HG03039 (cell line): ENCODE measurements at regions not wholly inside any gene's neighbourhood (a gene's known extent, or its start where the extent isn't known, plus 50 kb on each side); places are given as distances from the start of the nearest gene placed in this dataset.

Experiments used
- ATAC-seq: cut with Tn5 transposase; IDR thresholded peaks from one replicate; pipeline ENCODE4 v1.9.1; 2021; ENCODE audit warnings: mild to moderate bottlenecking, moderate library complexity; ENCODE audit not compliant: unreplicated experiment

GRCh38 chr7:91515961-91516360, 251.7 kb downstream of the FZD1 start:
- no peak for ATAC-seq

GRCh38 chr7:91517201-91517785, 253.1 kb downstream of the FZD1 start:
- no peak for ATAC-seq

GRCh38 chr7:91518058-91518457, 253.8 kb downstream of the FZD1 start:
- ATAC-seq, result no peak

- ATAC-seq, result no peak
Observed at GRCh38 chr7:91519241-91520158, 255.3 kb downstream of the FZD1 start.

- no peak for ATAC-seq
Observed at GRCh38 chr7:91520645-91521044, 256.4 kb downstream of the FZD1 start.

- ATAC-seq, result no peak
Observed at GRCh38 chr7:91526404-91526803, 262.2 kb downstream of the FZD1 start.

GRCh38 chr7:91527460-91527859, 263.2 kb downstream of the FZD1 start:
- no peak for ATAC-seq

GRCh38 chr7:91533996-91534395, 269.8 kb downstream of the FZD1 start:
- no peak for ATAC-seq

- ATAC-seq, result no peak
Observed at GRCh38 chr7:91537260-91538152, 273.3 kb downstream of the FZD1 start.

- no peak for ATAC-seq
Observed at GRCh38 chr7:91541641-91542040, 277.4 kb downstream of the FZD1 start.

- no peak for ATAC-seq
Observed at GRCh38 chr7:91543646-91544045, 279.4 kb downstream of the FZD1 start.

GRCh38 chr7:91549878-91550277, 285.6 kb downstream of the FZD1 start:
- ATAC-seq, result no peak

- ATAC-seq, result no peak
Observed at GRCh38 chr7:91550931-91551330, 286.7 kb downstream of the FZD1 start.

- ATAC-seq, result no peak
Observed at GRCh38 chr7:91551377-91552175, 287.3 kb downstream of the FZD1 start.

GRCh38 chr7:91553410-91553895, 289.2 kb downstream of the FZD1 start:
- no peak for ATAC-seq

GRCh38 chr7:91554883-91555282, 290.6 kb downstream of the FZD1 start:
- ATAC-seq, result no peak

- ATAC-seq, result no peak
Observed at GRCh38 chr7:91556239-91556638, 292.0 kb downstream of the FZD1 start.

GRCh38 chr7:91556956-91557650, 292.9 kb downstream of the FZD1 start:
- no peak for ATAC-seq

- peak; percentile 74 for ATAC-seq
Observed at GRCh38 chr7:91557789-91558404, 293.7 kb downstream of the FZD1 start.
